Loucy (cell line): ENCODE measurements at regions not wholly inside any gene's neighbourhood (a gene's known extent, or its start where the extent isn't known, plus 50 kb on each side); places are given as distances from the start of the nearest gene placed in this dataset.

ENCODE experiments used
- H2AFZ ChIP-seq: fragments of 200-600 bp; sonication (generic); 2 replicates; pipeline ENCODE4 v1.6.0; 2016; ENCODE audit warnings: antibody characterized with exemption, mild to moderate bottlenecking, low read length, moderate library complexity
- H3F3A ChIP-seq: fragments of 200-600 bp; 2 replicates; pipeline ENCODE4 v1.6.0; 2016; ENCODE audit warnings: antibody characterized with exemption, low read depth, mild to moderate bottlenecking
- H3K27me3 ChIP-seq: fragments of 200-600 bp; sonication (generic); 2 replicates; pipeline ENCODE4 v1.6.1; 2014; ENCODE audit warnings: low read length, mild to moderate bottlenecking; ENCODE audit not compliant: insufficient read depth, poor library complexity, severe bottlenecking
- H3K36me3 ChIP-seq: fragments of 200-600 bp; sonication (generic); 2 replicates; pipeline ENCODE4 v1.6.1; 2016; ENCODE audit warnings: low read length; ENCODE audit not compliant: insufficient read depth
- H3K4me1 ChIP-seq: fragments of 200-600 bp; sonication (generic); 2 replicates; pipeline ENCODE4 v1.5.1; 2014; ENCODE audit warnings: low read length, mild to moderate bottlenecking; ENCODE audit not compliant: insufficient read depth, poor library complexity, severe bottlenecking
- H3K4me2 ChIP-seq: fragments of 200-600 bp; sonication (generic); 2 replicates; pipeline ENCODE4 v1.6.0; 2014; ENCODE audit warnings: antibody characterized with exemption, low read length, low read depth, mild to moderate bottlenecking; ENCODE audit not compliant: poor library complexity, severe bottlenecking
- H3K4me3 ChIP-seq: fragments of 200-600 bp; sonication (generic); 2 replicates; pipeline ENCODE4 v1.5.1; 2014; ENCODE audit warnings: low read length, mild to moderate bottlenecking, mixed read lengths; ENCODE audit not compliant: poor library complexity, severe bottlenecking
- H3K79me2 ChIP-seq: fragments of 200-600 bp; sonication (generic); 2 replicates; pipeline ENCODE4 v1.6.1; 2014; ENCODE audit warnings: low read length; ENCODE audit not compliant: insufficient read depth
- H3K9ac ChIP-seq: fragments of 200-600 bp; sonication (generic); 2 replicates; pipeline ENCODE4 v1.6.0; 2014; ENCODE audit warnings: mild to moderate bottlenecking, low read depth, low read length, moderate library complexity; ENCODE audit not compliant: poor library complexity, severe bottlenecking
- H3K9me2 ChIP-seq: fragments of 200-600 bp; sonication (generic); replicated peaks from 2 replicates; pipeline ENCODE4 v1.6.1; 2016; ENCODE audit warnings: low read depth, low read length, mixed read lengths
- H3K9me3 ChIP-seq: fragments of 200-600 bp; sonication (generic); 2 replicates; pipeline ENCODE4 v1.6.1; 2014; ENCODE audit warnings: mild to moderate bottlenecking, antibody characterized with exemption, low read length, low read depth; ENCODE audit not compliant: insufficient read depth
- H4K20me1 ChIP-seq: fragments of 200-600 bp; sonication (generic); 2 replicates; pipeline ENCODE4 v1.6.0; 2014; ENCODE audit warnings: antibody characterized with exemption, low read length, mild to moderate bottlenecking; ENCODE audit not compliant: insufficient read depth, poor library complexity, severe bottlenecking
- EZH2phosphoT487 ChIP-seq: fragments of 200-600 bp; IDR thresholded peaks from 2 replicates; pipeline ENCODE4 v1.6.1; 2018; ENCODE audit warnings: antibody characterized with exemption, mild to moderate bottlenecking, moderate library complexity, borderline replicate concordance
- TF ChIP-seq, protein P1 (sequence below): fragments of 200-600 bp; sonication (generic); conservative IDR thresholded peaks from 2 replicates; pipeline ENCODE4 v1.5.1; 2014; ENCODE audit warnings: mild to moderate bottlenecking, antibody characterized with exemption, low read length

GRCh38 chr7:35993676-35994606, 159.1 kb upstream of the EEPD1 start:
- no peak overlapping the region for H3K9ac ChIP-seq
- no peaks in the 10 kb centered on the region for H3K79me2 ChIP-seq
- H2AFZ ChIP-seq = no peak overlapping the region
- no peak for TF ChIP-seq EZH2phosphoT487
- TF ChIP-seq, protein P1, sequence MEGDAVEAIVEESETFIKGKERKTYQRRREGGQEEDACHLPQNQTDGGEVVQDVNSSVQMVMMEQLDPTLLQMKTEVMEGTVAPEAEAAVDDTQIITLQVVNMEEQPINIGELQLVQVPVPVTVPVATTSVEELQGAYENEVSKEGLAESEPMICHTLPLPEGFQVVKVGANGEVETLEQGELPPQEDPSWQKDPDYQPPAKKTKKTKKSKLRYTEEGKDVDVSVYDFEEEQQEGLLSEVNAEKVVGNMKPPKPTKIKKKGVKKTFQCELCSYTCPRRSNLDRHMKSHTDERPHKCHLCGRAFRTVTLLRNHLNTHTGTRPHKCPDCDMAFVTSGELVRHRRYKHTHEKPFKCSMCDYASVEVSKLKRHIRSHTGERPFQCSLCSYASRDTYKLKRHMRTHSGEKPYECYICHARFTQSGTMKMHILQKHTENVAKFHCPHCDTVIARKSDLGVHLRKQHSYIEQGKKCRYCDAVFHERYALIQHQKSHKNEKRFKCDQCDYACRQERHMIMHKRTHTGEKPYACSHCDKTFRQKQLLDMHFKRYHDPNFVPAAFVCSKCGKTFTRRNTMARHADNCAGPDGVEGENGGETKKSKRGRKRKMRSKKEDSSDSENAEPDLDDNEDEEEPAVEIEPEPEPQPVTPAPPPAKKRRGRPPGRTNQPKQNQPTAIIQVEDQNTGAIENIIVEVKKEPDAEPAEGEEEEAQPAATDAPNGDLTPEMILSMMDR = no peak
- H3K27me3 ChIP-seq = no peaks in the 10 kb centered on the region
- H3K4me2 ChIP-seq = no peak overlapping the region
- no peaks in the 10 kb centered on the region for H3K4me1 ChIP-seq
- H4K20me1 ChIP-seq = no peaks in the 10 kb centered on the region
- H3K36me3 ChIP-seq = no peaks in the 10 kb centered on the region
- no peaks in the 10 kb centered on the region for H3K9me3 ChIP-seq
- no peaks in the 10 kb centered on the region for H3K9me2 ChIP-seq
- no peaks in the 10 kb centered on the region for H3F3A ChIP-seq
- H3K4me3 ChIP-seq = no peak overlapping the region

DNA sequence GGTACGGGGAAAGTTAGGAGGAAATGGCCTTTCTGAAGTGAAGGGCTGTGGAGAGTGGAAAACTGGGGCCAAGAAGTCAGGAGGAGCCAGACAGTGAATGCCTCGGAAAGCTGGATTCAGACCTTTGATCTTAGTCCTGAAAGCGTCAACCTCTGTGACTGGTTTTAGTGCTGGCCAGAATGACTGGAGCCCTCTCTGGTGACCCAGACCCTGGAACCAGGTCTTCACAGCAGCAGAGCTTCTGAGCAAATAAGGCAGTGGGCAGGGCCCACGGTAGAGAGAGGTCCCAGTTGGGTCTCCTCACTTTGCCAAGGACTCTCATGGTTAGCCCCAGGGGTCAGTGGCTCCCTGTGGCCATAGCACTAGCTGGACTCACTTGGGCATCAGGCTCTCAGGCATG, 157.7 kb upstream of the EEPD1 start:
- Histone ChIP-seq H2AFZ (no peak overlapping the region), H3K9me3 (no peaks in the 10 kb centered on the region), H3K79me2 (no peaks in the 10 kb centered on the region), H3K4me1 (no peaks in the 10 kb centered on the region), H4K20me1 (no peaks in the 10 kb centered on the region), H3F3A (no peaks in the 10 kb centered on the region), H3K4me3 (no peak overlapping the region), H3K36me3 (no peaks in the 10 kb centered on the region), H3K27me3 (no peaks in the 10 kb centered on the region), H3K4me2 (no peak overlapping the region), H3K9me2 (no peaks in the 10 kb centered on the region), H3K9ac (no peak overlapping the region)
- TF ChIP-seq EZH2phosphoT487 = no peak
- TF ChIP-seq, protein P1 = no peak

DNA sequence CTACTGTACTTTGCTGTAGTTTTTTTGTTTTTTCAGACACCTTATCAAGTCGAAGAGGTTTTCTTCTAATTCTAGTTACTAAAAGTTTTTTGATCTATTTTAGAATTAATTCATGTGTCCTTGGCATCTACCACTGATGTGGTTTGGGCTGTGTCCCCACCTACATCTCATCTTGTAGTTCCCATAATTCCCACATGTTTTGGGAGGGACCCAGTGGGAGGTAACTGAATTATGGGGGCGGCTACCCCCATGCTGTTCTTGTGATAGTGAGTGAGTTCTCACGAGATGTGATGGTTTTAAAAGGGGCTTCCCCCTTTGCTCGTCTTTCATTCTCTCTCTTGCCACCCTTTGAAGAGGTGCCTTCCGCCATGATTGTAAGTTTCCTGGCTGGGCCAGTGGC, 154.6 kb upstream of the EEPD1 start:
- no peaks in the 10 kb centered on the region for H3K4me1 ChIP-seq
- TF ChIP-seq EZH2phosphoT487 = no peak
- TF ChIP-seq, protein P1 = no peak
- no peaks in the 10 kb centered on the region for H4K20me1 ChIP-seq
- H3K9me2 ChIP-seq = no peaks in the 10 kb centered on the region
- no peaks in the 10 kb centered on the region for H3F3A ChIP-seq
- no peaks in the 10 kb centered on the region for H3K27me3 ChIP-seq
- no peaks in the 10 kb centered on the region for H3K9me3 ChIP-seq
- no peak overlapping the region for H3K9ac ChIP-seq
- no peak overlapping the region for H3K4me3 ChIP-seq
- no peaks in the 10 kb centered on the region for H3K79me2 ChIP-seq
- no peak overlapping the region for H2AFZ ChIP-seq
- H3K4me2 ChIP-seq = no peak overlapping the region
- no peaks in the 10 kb centered on the region for H3K36me3 ChIP-seq
